NT2/D1 (cell line): ENCODE measurements at regions not wholly inside any gene's neighbourhood (a gene's known extent, or its start where the extent isn't known, plus 50 kb on each side); places are given as distances from the start of the nearest gene placed in this dataset.
"Not testable (repeated sequence)": the region's sequence is repeated elsewhere in the genome, so short reads cannot be mapped to it uniquely, and the experiment has no call there.

Experiments
- SUZ12 ChIP-seq: IDR thresholded peaks from 2 replicates; pipeline ENCODE4 v1.6.1; 2011; ENCODE audit not compliant: insufficient read length, insufficient read depth; ENCODE audit errors: extremely low read depth
- YY1 ChIP-seq: IDR thresholded peaks from 2 replicates; pipeline ENCODE4 v1.6.1; 2011; ENCODE audit not compliant: insufficient read length, insufficient read depth
- ZNF274 ChIP-seq: IDR thresholded peaks from 2 replicates; pipeline ENCODE4 v1.6.1; 2011; ENCODE audit warnings: mild to moderate bottlenecking, low read depth, low read length

GRCh38 chr1:241425091-241425490 lies 68.1 kb upstream of the RGS7 start:
- not testable (repeated sequence) for TF ChIP-seq YY1, ZNF274, SUZ12
